Thyroid gland (tissue), 4 donors: ENCODE measurements at regions not wholly inside any gene's neighbourhood (a gene's known extent, or its start where the extent isn't known, plus 50 kb on each side); places are given as distances from the start of the nearest gene placed in this dataset.

Source experiments
- DNase-seq, 2 donors: peaks; one replicate each; pipeline ENCODE4 v3.0.0-alpha.2; 2019
- H3K27ac ChIP-seq, 3 donors: fragments of 200-600 bp; sonication (generic); 1 replicate in 2 of 3; 2 replicates in 1 of 3; pipeline ENCODE4 v1.5.1; 2016 to 2019; ENCODE audit warnings: mild to moderate bottlenecking in 1 of 3, moderate library complexity in 1 of 3
- H3K27me3 ChIP-seq: fragments of 200-600 bp; sonication (generic); one replicate; pipeline ENCODE4 v1.5.1; 2019
- H3K36me3 ChIP-seq, 2 donors: fragments of 200-600 bp; sonication (generic); one replicate each; pipeline ENCODE4 v1.5.1; 2016 to 2019
- H3K4me1 ChIP-seq, 2 donors: fragments of 200-600 bp; sonication (generic); one replicate each; pipeline ENCODE4 v1.5.1; 2017 to 2019
- H3K4me3 ChIP-seq, 3 donors: fragments of 200-600 bp; sonication (generic); replicated peaks in 1 of 3; 1 replicate in 2 of 3; 2 replicates in 1 of 3; pipeline ENCODE4 v1.5.1; 2016; ENCODE audit warnings: mild to moderate bottlenecking in 1 of 3
- H3K9me3 ChIP-seq: fragments of 200-600 bp; sonication (generic); one replicate; pipeline ENCODE4 v1.5.1; 2017
- POLR2A ChIP-seq, 2 donors: fragments of 450-650 bp; IDR thresholded peaks; one replicate each; pipeline ENCODE4 v1.6.1; 2017; ENCODE audit warnings: antibody characterized with exemption in 2 of 2, mild to moderate bottlenecking in 2 of 2, moderate library complexity in 1 of 2
- WGBS, 2 donors: methylation state at CpG; one replicate each; pipeline ENCODE4 v1.1.5; 2017; 5-methylcytosine and 5-hydroxymethylcytosine counted together
- intact Hi-C: fragments of 100-400 bp; cut with DNase I; formaldehyde crosslinking; loops from one replicate; pipeline ENCODE4 v1.15.1; 2023
- TF ChIP-seq, protein P1 (sequence below), 6 experiments: fragments of 200-600 bp in 3 of 6; fragments of 450-650 bp in 3 of 6; sonication (generic) in 3 of 6; IDR thresholded peaks; one replicate each; pipeline ENCODE4 v1.5.1; 2016 to 2019; ENCODE audit warnings: antibody characterized with exemption in 6 of 6, mild to moderate bottlenecking in 2 of 6, inconsistent platforms in 1 of 6, moderate library complexity in 1 of 6

DNA sequence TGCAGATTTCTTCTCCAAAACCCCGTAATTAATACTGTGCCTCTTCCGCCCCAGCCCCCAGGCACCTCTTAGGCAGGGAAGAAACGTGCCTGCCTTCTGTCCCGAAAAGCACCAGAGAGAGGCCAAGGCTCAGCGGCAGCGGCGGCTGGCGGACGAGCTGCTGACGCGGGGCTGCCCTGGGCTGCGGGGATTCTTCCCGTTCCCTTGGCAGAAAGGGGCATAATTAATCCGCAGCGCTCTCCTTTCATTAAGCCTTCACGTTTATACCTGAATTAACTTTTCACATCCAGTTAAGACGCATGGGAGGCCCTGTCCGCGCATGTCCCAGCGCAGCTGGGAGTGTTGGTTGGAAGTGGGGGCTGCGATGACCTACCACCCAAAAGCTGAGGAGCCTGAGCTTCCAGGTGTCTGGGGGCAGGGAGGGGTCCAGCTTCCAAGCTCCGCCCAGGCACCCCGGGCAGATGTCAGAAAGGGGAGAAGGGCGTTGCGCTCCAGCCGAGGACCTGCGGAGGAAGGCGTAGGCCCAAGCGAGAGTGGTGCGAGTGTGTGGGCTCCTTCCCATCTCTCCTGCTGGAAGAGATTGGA lies 167.4 kb upstream of the LRFN2 start:
- Histone ChIP-seq H3K9me3 (no peaks in the 10 kb centered on the region), H3K4me1 (no peaks in the 10 kb centered on the region), H3K27ac (no peak overlapping the region), H3K27me3 (no peaks in the 10 kb centered on the region), H3K4me3 (no peak overlapping the region), H3K36me3 (no peaks in the 10 kb centered on the region)
- intact Hi-C loops: no loop called here
- 43 to 45% methylated on average over 23 to 27 of the region's 30 CpGs for WGBS, 2 donors
- no peak for DNase-seq
- no peak for TF ChIP-seq POLR2A (IDR thresholded peaks at IDR 0.05)
- TF ChIP-seq, protein P1, sequence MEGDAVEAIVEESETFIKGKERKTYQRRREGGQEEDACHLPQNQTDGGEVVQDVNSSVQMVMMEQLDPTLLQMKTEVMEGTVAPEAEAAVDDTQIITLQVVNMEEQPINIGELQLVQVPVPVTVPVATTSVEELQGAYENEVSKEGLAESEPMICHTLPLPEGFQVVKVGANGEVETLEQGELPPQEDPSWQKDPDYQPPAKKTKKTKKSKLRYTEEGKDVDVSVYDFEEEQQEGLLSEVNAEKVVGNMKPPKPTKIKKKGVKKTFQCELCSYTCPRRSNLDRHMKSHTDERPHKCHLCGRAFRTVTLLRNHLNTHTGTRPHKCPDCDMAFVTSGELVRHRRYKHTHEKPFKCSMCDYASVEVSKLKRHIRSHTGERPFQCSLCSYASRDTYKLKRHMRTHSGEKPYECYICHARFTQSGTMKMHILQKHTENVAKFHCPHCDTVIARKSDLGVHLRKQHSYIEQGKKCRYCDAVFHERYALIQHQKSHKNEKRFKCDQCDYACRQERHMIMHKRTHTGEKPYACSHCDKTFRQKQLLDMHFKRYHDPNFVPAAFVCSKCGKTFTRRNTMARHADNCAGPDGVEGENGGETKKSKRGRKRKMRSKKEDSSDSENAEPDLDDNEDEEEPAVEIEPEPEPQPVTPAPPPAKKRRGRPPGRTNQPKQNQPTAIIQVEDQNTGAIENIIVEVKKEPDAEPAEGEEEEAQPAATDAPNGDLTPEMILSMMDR (IDR thresholded peaks at IDR 0.05): no peak

DNA sequence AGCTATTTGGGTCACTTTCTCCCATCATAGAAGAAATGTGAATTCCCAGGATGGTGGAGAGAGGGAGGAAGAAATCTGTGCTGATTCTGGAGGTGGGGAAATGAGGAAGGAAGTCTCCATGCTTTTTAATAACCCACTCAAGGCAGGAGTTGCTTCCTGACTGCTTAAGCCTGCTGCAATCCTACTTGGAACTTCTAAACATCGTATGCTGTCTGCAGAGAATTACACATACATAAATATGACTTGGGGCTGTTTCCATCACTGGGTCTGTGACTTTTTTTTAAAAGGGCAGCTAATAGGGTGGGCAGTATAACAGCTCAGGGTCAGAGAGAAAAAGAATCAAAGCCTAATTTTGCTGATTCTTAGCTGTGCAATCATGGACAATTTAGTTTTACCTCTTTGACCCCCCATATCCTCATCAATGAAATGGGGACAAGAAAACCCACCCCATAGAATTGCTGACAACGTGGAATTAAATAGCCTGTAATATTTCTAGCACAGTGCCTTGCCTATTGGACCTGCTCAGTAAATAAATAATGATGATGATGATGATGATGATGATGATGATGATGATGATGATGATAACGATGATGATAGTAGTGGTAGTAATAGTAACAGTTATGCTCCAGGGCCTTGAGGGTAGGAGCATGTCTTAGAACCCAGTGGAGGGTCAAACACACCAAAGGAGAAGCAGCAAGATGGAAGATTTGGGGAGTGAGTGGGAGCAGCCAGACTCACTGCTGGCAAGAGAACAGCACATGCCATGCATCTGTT lies 166.7 kb upstream of the LRFN2 start:
- Histone ChIP-seq H3K4me1 (no peaks in the 10 kb centered on the region), H3K36me3 (no peaks in the 10 kb centered on the region), H3K4me3 (no peak overlapping the region), H3K9me3 (no peaks in the 10 kb centered on the region), H3K27me3 (no peaks in the 10 kb centered on the region), H3K27ac (no peak overlapping the region)
- TF ChIP-seq, protein P1 (IDR thresholded peaks at IDR 0.05): no peak
- TF ChIP-seq POLR2A (IDR thresholded peaks at IDR 0.05): no peak
- intact Hi-C loops: no loop called here
- 65 to 76% methylated on average over 3 of the region's 3 CpGs for WGBS, 2 donors
- no peak for DNase-seq

DNA sequence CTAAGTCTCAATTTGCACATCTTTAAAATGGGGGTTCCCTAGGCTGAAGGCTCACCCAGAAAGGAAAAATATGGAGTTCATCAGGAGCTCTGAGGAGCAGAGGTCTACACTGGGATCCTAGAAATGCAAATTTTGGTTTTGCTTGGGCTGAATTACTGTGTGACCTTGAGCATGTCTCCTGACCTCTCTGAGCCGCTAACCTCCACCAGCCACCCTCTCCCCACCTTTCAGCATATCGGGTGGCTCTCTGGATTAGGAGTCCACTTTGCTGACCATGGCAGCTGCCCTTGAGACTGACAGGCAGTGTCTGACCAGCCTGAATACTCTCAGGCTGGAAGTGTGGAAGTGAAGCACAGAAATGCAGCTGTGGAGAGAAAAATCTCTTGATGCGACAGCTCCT lies 165.9 kb upstream of the LRFN2 start:
- Histone ChIP-seq H3K27ac (no peak overlapping the region), H3K36me3 (no peaks in the 10 kb centered on the region), H3K4me1 (no peaks in the 10 kb centered on the region), H3K9me3 (no peaks in the 10 kb centered on the region), H3K27me3 (no peaks in the 10 kb centered on the region), H3K4me3 (no peak overlapping the region)
- TF ChIP-seq, protein P1 (IDR thresholded peaks at IDR 0.05): no peak
- TF ChIP-seq POLR2A (IDR thresholded peaks at IDR 0.05): no peak
- 86 to 98% methylated on average over 3 of the region's 3 CpGs for WGBS, 2 donors
- no peak for DNase-seq
- intact Hi-C loops: no loop called here

DNA sequence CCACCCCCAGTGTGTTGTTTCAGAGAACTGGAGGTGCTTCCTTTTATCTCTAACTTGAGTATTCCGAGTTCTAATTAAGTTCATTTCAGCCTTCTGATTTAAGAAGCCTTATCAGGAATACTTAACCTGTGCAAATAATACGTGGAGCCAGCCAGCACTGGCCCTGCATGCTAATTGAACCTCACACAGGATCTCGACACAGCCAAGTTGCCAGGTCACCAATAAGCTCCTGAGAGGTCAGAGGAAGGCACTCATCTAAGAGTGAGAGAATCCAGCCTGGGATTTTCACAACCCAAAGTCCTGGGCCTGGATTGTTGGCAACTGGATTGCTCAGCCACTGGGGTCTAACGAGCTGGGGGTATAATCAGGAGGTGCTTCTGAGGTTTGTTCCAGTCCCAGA lies 157.7 kb upstream of the LRFN2 start:
- H3K27ac ChIP-seq: no peak overlapping the region
- H3K27me3 ChIP-seq: no peaks in the 10 kb centered on the region
- H3K36me3 ChIP-seq: no peaks in the 10 kb centered on the region
- TF ChIP-seq POLR2A (IDR thresholded peaks at IDR 0.05): no peak
- TF ChIP-seq, protein P1 (IDR thresholded peaks at IDR 0.05): no peak
- WGBS, 2 donors: 72 to 80% methylated on average over 4 of the region's 4 CpGs
- intact Hi-C loops: no loop called here
- no peak for DNase-seq
- H3K9me3 ChIP-seq: no peaks in the 10 kb centered on the region
- H3K4me1 ChIP-seq: no peaks in the 10 kb centered on the region
- no peak overlapping the region for H3K4me3 ChIP-seq

DNA sequence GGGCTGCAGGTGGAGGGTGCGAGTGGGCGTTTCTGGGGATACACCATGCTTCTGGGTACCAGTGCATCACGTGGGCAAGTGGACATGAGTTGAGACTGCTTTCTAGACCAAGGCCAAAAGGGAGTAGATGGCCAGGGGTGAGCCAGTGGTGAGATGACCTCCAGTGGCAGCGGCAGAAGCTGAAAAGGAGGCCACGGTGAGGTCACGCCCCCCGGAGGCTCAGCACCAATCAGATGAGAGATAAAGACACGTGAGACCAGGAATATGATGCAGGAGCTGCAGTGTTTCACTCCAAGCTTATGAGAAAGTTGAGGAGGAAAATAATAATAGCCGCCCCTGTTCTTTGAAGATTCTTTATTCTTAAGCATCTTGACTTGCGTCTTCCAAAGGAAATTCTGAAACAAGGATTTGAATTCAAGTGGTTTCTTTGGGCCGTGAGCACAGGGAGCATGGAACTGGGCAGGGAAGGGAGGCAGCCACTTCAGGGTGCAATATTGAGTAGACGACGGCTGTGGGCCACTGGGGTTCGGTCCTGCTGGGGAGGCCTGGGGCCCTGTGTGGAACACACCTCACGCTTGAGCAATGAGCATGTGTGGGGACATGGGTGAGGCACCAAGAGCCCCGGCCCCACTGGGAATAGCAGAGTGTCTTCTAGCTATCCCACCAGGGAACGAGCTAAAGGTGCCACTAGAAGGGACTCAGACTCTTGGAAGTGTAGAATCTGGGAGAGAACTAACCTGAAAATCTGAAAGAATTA lies 156.7 kb upstream of the LRFN2 start:
- no peak overlapping the region for H3K27ac ChIP-seq
- TF ChIP-seq POLR2A (IDR thresholded peaks at IDR 0.05): no peak
- TF ChIP-seq, protein P1 (IDR thresholded peaks at IDR 0.05): no peak
- intact Hi-C loops: no loop called here
- H3K36me3 ChIP-seq: no peaks in the 10 kb centered on the region
- H3K27me3 ChIP-seq: no peaks in the 10 kb centered on the region
- H3K4me1 ChIP-seq: no peaks in the 10 kb centered on the region
- no peak for DNase-seq
- H3K9me3 ChIP-seq: no peaks in the 10 kb centered on the region
- WGBS, 2 donors: 81 to 88% methylated on average over 17 of the region's 17 CpGs
- H3K4me3 ChIP-seq: no peak overlapping the region
